Body of pancreas (tissue), 4 donors: ENCODE measurements at regions not wholly inside any gene's neighbourhood (a gene's known extent, or its start where the extent isn't known, plus 50 kb on each side); places are given as distances from the start of the nearest gene placed in this dataset.

ENCODE experiments used
- ATAC-seq: fragments of 150-250 bp; one replicate; pipeline ENCODE4 v1.9.1; 2016
- DNase-seq, 4 donors: peaks; one replicate each; pipeline ENCODE4 v3.0.0-alpha.2; 2019
- H3K27ac ChIP-seq, 4 donors: fragments of 200-600 bp; sonication (generic); 1 replicate in 3 of 4; 2 replicates in 1 of 4; pipeline versions ENCODE4 v1.5.1 to v1.6.1; 2016 to 2019; ENCODE audit warnings: mild to moderate bottlenecking in 1 of 4, mixed read lengths in 1 of 4, moderate library complexity in 1 of 4
- H3K27me3 ChIP-seq, 2 donors: fragments of 200-600 bp; sonication (generic); one replicate each; pipeline ENCODE4 v1.6.0; 2016; ENCODE audit warnings: mild to moderate bottlenecking in 1 of 2
- H3K36me3 ChIP-seq, 2 donors: fragments of 200-600 bp; sonication (generic); replicated peaks in 1 of 2; 2 replicates each; pipeline ENCODE4 v1.5.1; 2016; ENCODE audit warnings: low read depth in 2 of 2; ENCODE audit not compliant: insufficient read depth in 1 of 2
- H3K4me1 ChIP-seq: fragments of 200-600 bp; sonication (generic); one replicate; pipeline ENCODE4 v1.6.0; 2016
- H3K4me3 ChIP-seq, 2 donors: fragments of 200-600 bp; sonication (generic); 1 replicate in 1 of 2; 2 replicates in 1 of 2; pipeline ENCODE4 v1.5.1; 2016 to 2019
- H3K9me3 ChIP-seq, 3 donors: fragments of 200-600 bp; sonication (generic); 1 replicate in 2 of 3; 2 replicates in 1 of 3; pipeline ENCODE4 v1.5.1; 2016
- POLR2A ChIP-seq, 3 donors: fragments of 450-650 bp; IDR thresholded peaks; one replicate each; pipeline ENCODE4 v1.6.1; 2016; ENCODE audit warnings: antibody characterized with exemption in 3 of 3, mild to moderate bottlenecking in 2 of 3
- WGBS, 2 donors: methylation state at CpG; one replicate each; pipeline ENCODE4 v1.1.5; 2017; 5-methylcytosine and 5-hydroxymethylcytosine counted together
- intact Hi-C: fragments of 100-400 bp; cut with DNase I; formaldehyde crosslinking; loops from one replicate; pipeline ENCODE4 v1.15.1; 2023
- TF ChIP-seq, protein P1 (sequence below), 7 experiments: fragments of 450-650 bp in 4 of 7; fragments of 200-600 bp in 3 of 7; sonication (generic) in 3 of 7; IDR thresholded peaks; one replicate each; pipeline ENCODE4 v1.5.1; 2016 to 2019; ENCODE audit warnings: antibody characterized with exemption in 7 of 7

DNA sequence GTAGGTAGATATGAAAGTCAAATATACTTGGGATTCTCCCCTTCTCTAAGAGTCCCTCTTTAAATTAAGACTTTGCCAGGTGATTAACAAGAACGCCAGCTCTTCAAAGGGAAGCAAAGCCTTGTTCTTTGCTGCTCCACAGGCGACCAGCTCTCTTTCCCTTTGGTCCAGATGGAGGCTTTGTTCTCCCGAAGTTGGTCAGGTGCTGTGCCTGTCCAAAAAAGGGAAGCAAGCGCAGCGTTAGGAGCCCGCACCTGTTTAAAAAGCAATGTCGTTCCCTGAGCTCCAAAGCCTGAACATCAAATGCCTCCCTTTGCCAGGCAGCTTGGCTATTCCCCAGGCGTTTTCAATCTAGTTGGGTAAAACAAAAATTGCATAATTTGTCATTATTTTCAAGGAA lies 1913.1 kb upstream of the PIK3C3 start:
- no peaks in the 10 kb centered on the region for H3K9me3 ChIP-seq
- WGBS, 2 donors, result 34 to 36% methylated on average over 8 of the region's 8 CpGs
- no peak overlapping the region for H3K4me3 ChIP-seq
- TF ChIP-seq POLR2A (IDR thresholded peaks at IDR 0.05), result no peak
- TF ChIP-seq, protein P1, sequence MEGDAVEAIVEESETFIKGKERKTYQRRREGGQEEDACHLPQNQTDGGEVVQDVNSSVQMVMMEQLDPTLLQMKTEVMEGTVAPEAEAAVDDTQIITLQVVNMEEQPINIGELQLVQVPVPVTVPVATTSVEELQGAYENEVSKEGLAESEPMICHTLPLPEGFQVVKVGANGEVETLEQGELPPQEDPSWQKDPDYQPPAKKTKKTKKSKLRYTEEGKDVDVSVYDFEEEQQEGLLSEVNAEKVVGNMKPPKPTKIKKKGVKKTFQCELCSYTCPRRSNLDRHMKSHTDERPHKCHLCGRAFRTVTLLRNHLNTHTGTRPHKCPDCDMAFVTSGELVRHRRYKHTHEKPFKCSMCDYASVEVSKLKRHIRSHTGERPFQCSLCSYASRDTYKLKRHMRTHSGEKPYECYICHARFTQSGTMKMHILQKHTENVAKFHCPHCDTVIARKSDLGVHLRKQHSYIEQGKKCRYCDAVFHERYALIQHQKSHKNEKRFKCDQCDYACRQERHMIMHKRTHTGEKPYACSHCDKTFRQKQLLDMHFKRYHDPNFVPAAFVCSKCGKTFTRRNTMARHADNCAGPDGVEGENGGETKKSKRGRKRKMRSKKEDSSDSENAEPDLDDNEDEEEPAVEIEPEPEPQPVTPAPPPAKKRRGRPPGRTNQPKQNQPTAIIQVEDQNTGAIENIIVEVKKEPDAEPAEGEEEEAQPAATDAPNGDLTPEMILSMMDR (IDR thresholded peaks at IDR 0.05), result no peak
- no peaks in the 10 kb centered on the region for H3K27me3 ChIP-seq
- intact Hi-C loops, result no loop called here
- no peak overlapping the region for H3K27ac ChIP-seq
- no peak for ATAC-seq
- no peak for DNase-seq
- no peaks in the 10 kb centered on the region for H3K4me1 ChIP-seq
- H3K36me3 ChIP-seq, result no peaks in the 10 kb centered on the region

DNA sequence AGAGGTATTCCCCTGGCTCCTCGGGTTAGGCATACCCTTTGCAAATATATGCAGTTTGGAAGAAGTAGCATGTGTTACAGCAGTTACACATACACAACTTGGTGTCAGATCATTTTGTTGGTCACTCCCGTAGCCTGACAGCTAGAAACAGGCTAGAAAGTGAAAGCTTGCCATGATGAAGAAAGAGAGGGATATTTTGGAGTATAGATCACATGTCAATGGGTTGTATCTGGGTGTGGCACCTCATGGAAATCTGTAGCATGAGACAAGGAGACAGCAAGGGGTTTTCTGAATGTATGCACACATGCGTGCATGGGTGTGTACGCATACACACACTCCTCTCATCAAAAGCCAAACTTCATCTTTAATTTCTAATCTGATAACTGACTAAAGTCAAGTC lies 1914.5 kb upstream of the PIK3C3 start:
- TF ChIP-seq, protein P1 (IDR thresholded peaks at IDR 0.05), result no peak
- no peak for TF ChIP-seq POLR2A (IDR thresholded peaks at IDR 0.05)
- Histone ChIP-seq H3K27ac (no peak overlapping the region), H3K4me3 (no peak overlapping the region), H3K27me3 (no peaks in the 10 kb centered on the region), H3K36me3 (no peaks in the 10 kb centered on the region), H3K9me3 (no peaks in the 10 kb centered on the region), H3K4me1 (no peaks in the 10 kb centered on the region)
- 66 to 69% methylated on average over 4 of the region's 4 CpGs for WGBS, 2 donors
- ATAC-seq (no peak), DNase-seq (no peak)
- intact Hi-C loops, result no loop called here

DNA sequence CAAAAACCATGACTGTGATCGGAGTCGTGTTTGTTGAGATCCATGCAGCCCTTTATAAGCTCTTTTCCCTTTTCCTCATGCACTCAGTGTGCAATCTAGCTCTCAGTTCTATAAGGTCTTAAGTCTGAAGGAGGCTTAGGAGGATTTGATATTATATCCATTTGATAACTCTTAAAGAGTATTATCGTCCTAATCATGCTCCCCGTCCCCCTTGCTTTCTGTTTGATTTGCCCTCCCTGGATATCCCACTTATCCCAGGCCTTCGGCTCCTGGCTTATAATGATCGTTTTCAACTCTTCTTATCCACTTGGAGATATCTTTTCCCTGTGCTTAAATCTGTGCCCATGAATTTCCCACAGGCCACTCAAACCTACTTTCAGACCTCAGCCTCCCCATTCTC lies 1917.7 kb upstream of the PIK3C3 start:
- Histone ChIP-seq H3K36me3 (no peaks in the 10 kb centered on the region), H3K4me3 (no peak overlapping the region), H3K4me1 (no peaks in the 10 kb centered on the region), H3K27me3 (no peaks in the 10 kb centered on the region), H3K9me3 (no peaks in the 10 kb centered on the region), H3K27ac (no peak overlapping the region)
- intact Hi-C loops, result no loop called here
- no peak for DNase-seq
- TF ChIP-seq, protein P1 (IDR thresholded peaks at IDR 0.05), result no peak
- no peak for TF ChIP-seq POLR2A (IDR thresholded peaks at IDR 0.05)
- no peak for ATAC-seq
- WGBS, 2 donors, result 69 to 82% methylated on average over 6 of the region's 6 CpGs

DNA sequence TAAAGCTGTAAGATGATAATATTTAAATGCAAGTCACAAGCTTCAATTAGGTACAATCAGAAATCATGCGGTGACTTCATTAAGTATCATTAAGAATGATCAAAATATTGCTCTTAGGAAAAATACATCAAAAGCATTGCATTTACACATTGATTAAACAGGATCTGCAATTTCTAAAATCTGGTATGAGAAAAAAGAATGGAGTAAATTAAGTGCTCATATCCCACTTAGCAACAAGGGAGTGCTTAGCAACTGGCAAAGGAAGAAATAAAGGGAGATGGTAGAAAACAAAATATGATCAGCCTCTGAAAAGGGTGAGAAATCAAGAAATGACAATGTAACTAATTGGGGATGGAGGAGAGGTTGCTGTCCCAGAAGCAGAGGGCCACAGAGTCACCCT lies 1918.2 kb upstream of the PIK3C3 start:
- 92 to 96% methylated on average over 1 of the region's 1 CpG for WGBS, 2 donors
- TF ChIP-seq, protein P1 (IDR thresholded peaks at IDR 0.05), result no peak
- no peak for TF ChIP-seq POLR2A (IDR thresholded peaks at IDR 0.05)
- ATAC-seq, result no peak
- H3K27ac ChIP-seq, result no peak overlapping the region
- DNase-seq, result no peak
- no peaks in the 10 kb centered on the region for H3K27me3 ChIP-seq
- H3K4me3 ChIP-seq, result no peak overlapping the region
- no peaks in the 10 kb centered on the region for H3K9me3 ChIP-seq
- H3K36me3 ChIP-seq, result no peaks in the 10 kb centered on the region
- intact Hi-C loops, result no loop called here
- H3K4me1 ChIP-seq, result no peaks in the 10 kb centered on the region

DNA sequence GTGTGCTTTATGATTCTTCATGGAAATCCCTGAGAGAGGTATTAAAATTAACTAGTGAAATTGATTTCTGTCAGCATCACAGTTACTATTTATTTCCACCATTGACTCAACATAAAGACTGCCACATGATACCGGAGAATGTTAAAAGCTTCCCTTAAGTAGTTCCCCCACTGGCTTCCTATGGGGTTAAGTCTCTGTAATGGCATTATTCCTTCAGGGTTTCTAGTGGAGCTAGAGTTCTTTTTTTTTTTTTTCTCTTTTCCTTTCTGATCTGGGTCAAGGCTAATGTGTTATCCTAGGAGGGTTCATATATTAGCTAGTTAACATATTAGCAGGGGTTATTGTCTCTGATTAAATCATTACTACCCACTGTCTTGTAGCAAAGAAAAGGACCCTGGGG lies 1919.1 kb upstream of the PIK3C3 start:
- Histone ChIP-seq H3K27ac (no peak overlapping the region), H3K4me3 (no peak overlapping the region), H3K36me3 (no peaks in the 10 kb centered on the region), H3K4me1 (no peaks in the 10 kb centered on the region), H3K9me3 (no peaks in the 10 kb centered on the region), H3K27me3 (no peaks in the 10 kb centered on the region)
- DNase-seq, result no peak
- no peak for ATAC-seq
- TF ChIP-seq, protein P1 (IDR thresholded peaks at IDR 0.05), result no peak
- TF ChIP-seq POLR2A (IDR thresholded peaks at IDR 0.05), result no peak
- 79 to 87% methylated on average over 1 of the region's 1 CpG for WGBS, 2 donors
- intact Hi-C loops, result no loop called here
